ENCODE measurements at regions not wholly inside any gene's neighbourhood (a gene's known extent, or its start where the extent isn't known, plus 50 kb on each side); places are given as distances from the start of the nearest gene placed in this dataset.

DNA sequence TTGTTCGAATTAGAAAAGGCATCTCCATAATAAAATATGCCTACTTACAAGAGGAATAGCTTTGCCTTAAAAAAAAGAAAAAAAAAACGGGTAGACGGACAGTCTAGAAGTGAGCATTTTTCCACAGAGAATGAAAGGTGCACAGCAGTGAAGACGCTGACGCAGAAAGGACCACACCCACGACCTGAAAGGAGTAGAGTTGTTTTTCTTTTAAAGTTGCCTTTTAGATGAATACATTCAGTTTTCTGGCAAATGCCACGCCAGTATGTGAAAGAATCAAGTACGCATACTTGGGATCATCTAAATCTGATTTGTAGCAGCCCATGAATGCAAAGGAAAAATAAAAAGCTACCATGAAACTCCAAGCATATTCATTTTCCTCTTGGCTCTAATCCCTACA is 809.2 kb upstream of the SOX11 start:
- 17% methylated on average over 8 of the region's 8 CpGs for WGBS (ENCODE audit: low lambda C conversion rate)
- FAIRE-seq (no peak), DNase-seq (ENCODE audit: low spot score) (no peak), ATAC-seq (no peak)
- H3K27ac ChIP-seq (ENCODE audit: extremely low read length, insufficient read depth, low read length): no peak overlapping the region
- ChIA-PET POLR2A (no interaction called here), CTCF (ENCODE audit: low intra/inter-chr PET ratio, low total read pairs) (no interaction called here)
- intact Hi-C loops (cut with micrococcal nuclease; ENCODE audit: unreplicated experiment) (no loop called here), in situ Hi-C loops (cut with HindIII; ENCODE audit: extremely low pct_ligation_motif_present, low pct_unique_long_range_greater_than_20kb) (no loop called here)
- TF ChIP-seq HOXD1 (CRISPR knock-in tag; IDR thresholded peaks at IDR 0.05) (no peak), TAF15 (IDR thresholded peaks at IDR 0.05; ENCODE audit: low read depth, low read length, poor library complexity, severe bottlenecking) (no peak), NBN (conservative IDR thresholded peaks at IDR 0.05) (no peak), MLLT10 (CRISPR knock-in tag; IDR thresholded peaks at IDR 0.05) (no peak), NFYC (CRISPR knock-in tag; IDR thresholded peaks at IDR 0.05) (no peak), ZNF652 (CRISPR knock-in tag; IDR thresholded peaks at IDR 0.05; ENCODE audit: borderline replicate concordance, low read depth) (no peak)
- H3K4me2 ChIP-seq (ENCODE audit: low read depth, low read length): no peak overlapping the region
- no peaks in the 10 kb centered on the region for H3K4me1 ChIP-seq (ENCODE audit: insufficient read depth, low read length)
- H3K4me3 ChIP-seq (replicated peaks in 1 of 3; ENCODE audit: insufficient read depth in 1 of 3, low read depth in 2 of 3, low read length in 3 of 3): no peak overlapping the region
- no peaks in the 10 kb centered on the region for H3K27me3 ChIP-seq (ENCODE audit: control insufficient read depth in 1 of 2, insufficient read depth in 2 of 2, low read length in 2 of 2)
- H3K36me3 ChIP-seq (replicated peaks in 1 of 2; ENCODE audit: control insufficient read depth in 1 of 2, insufficient read depth in 2 of 2, low read length in 2 of 2): no peaks in the 10 kb centered on the region
- BruUV-seq (replicated peaks): no TSS peak
- no peak overlapping the region for H2AFZ ChIP-seq (ENCODE audit: low read length)
- H3K79me2 ChIP-seq (ENCODE audit: insufficient read depth, low read length): no peaks in the 10 kb centered on the region
- H4K20me1 ChIP-seq (ENCODE audit: insufficient read depth, low read length): no peaks in the 10 kb centered on the region
- no peak overlapping the region for H3K9ac ChIP-seq (ENCODE audit: insufficient read depth, low read depth, low read length)
- peaks cover 84% of the 10 kb centered on the region for H3K9me3 ChIP-seq (ENCODE audit: low read length)

DNA sequence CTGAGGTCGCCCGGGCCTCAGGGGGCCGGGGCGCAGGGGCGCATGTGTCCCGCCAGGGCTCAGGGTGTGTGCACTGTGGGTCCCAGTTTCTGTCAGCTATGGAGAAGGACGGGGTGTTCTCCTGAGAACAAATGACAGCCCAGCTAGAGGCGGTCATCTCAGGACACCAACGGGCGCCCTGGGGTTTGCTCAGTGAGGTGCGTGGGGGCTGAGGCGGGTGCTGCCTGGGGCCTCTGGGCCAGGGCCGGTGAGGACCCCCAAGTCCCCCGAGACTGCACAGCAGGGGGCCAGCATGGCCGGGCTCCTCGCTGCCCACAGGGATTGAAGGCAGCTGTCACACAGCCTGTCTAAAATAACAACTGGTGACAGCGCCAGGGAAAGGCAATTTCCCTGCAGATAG is 808.8 kb upstream of the SOX11 start:
- H3K4me3 ChIP-seq (replicated peaks in 1 of 3; ENCODE audit: insufficient read depth in 1 of 3, low read depth in 2 of 3, low read length in 3 of 3): no peak overlapping the region
- no peaks in the 10 kb centered on the region for H3K27me3 ChIP-seq (ENCODE audit: control insufficient read depth in 1 of 2, insufficient read depth in 2 of 2, low read length in 2 of 2)
- no peak overlapping the region for H2AFZ ChIP-seq (ENCODE audit: low read length)
- ChIA-PET CTCF (ENCODE audit: low intra/inter-chr PET ratio, low total read pairs) (no interaction called here), POLR2A (no interaction called here)
- in situ Hi-C loops (cut with HindIII; ENCODE audit: extremely low pct_ligation_motif_present, low pct_unique_long_range_greater_than_20kb): no loop called here
- H3K9ac ChIP-seq (ENCODE audit: insufficient read depth, low read depth, low read length): no peak overlapping the region
- no peaks in the 10 kb centered on the region for H3K79me2 ChIP-seq (ENCODE audit: insufficient read depth, low read length)
- no peak overlapping the region for H3K27ac ChIP-seq (ENCODE audit: extremely low read length, insufficient read depth, low read length)
- H3K36me3 ChIP-seq (replicated peaks in 1 of 2; ENCODE audit: control insufficient read depth in 1 of 2, insufficient read depth in 2 of 2, low read length in 2 of 2): no peaks in the 10 kb centered on the region
- H4K20me1 ChIP-seq (ENCODE audit: insufficient read depth, low read length): no peaks in the 10 kb centered on the region
- DNase-seq (ENCODE audit: low spot score) (no peak), FAIRE-seq (no peak), ATAC-seq (no peak)
- H3K9me3 ChIP-seq (ENCODE audit: low read length): peaks cover 83% of the 10 kb centered on the region
- WGBS (ENCODE audit: low lambda C conversion rate): 1% methylated on average over 10 of the region's 17 CpGs
- no TSS peak for BruUV-seq (replicated peaks)
- intact Hi-C loops (cut with micrococcal nuclease; ENCODE audit: unreplicated experiment): no loop called here
- H3K4me1 ChIP-seq (ENCODE audit: insufficient read depth, low read length): no peaks in the 10 kb centered on the region
- H3K4me2 ChIP-seq (ENCODE audit: low read depth, low read length): no peak overlapping the region
- TF ChIP-seq TOE1 (CRISPR knock-in tag; IDR thresholded peaks at IDR 0.05): no peak
- no peak for TF ChIP-seq ZSCAN21 (CRISPR knock-in tag; IDR thresholded peaks at IDR 0.05; ENCODE audit: borderline replicate concordance)
- TF ChIP-seq ZNF282 (IDR thresholded peaks at IDR 0.05; ENCODE audit: partially characterized antibody): no peak
- TF ChIP-seq, protein P1, sequence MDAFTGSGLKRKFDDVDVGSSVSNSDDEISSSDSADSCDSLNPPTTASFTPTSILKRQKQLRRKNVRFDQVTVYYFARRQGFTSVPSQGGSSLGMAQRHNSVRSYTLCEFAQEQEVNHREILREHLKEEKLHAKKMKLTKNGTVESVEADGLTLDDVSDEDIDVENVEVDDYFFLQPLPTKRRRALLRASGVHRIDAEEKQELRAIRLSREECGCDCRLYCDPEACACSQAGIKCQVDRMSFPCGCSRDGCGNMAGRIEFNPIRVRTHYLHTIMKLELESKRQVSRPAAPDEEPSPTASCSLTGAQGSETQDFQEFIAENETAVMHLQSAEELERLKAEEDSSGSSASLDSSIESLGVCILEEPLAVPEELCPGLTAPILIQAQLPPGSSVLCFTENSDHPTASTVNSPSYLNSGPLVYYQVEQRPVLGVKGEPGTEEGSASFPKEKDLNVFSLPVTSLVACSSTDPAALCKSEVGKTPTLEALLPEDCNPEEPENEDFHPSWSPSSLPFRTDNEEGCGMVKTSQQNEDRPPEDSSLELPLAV (CRISPR knock-in tag; conservative IDR thresholded peaks at IDR 0.05; ENCODE audit: low read depth): no peak
- no peak for TF ChIP-seq KDM3A (CRISPR knock-in tag; IDR thresholded peaks at IDR 0.05; ENCODE audit: low read depth)
- TF ChIP-seq, protein P2, sequence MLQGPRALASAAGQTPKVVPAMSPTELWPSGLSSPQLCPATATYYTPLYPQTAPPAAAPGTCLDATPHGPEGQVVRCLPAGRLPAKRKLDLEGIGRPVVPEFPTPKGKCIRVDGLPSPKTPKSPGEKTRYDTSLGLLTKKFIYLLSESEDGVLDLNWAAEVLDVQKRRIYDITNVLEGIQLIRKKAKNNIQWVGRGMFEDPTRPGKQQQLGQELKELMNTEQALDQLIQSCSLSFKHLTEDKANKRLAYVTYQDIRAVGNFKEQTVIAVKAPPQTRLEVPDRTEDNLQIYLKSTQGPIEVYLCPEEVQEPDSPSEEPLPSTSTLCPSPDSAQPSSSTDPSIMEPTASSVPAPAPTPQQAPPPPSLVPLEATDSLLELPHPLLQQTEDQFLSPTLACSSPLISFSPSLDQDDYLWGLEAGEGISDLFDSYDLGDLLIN (CRISPR knock-in tag; IDR thresholded peaks at IDR 0.05; ENCODE audit: borderline replicate concordance): no peak
- TF ChIP-seq ZNF670 (CRISPR knock-in tag; IDR thresholded peaks at IDR 0.05; ENCODE audit: borderline replicate concordance): no peak
- no peak for TF ChIP-seq ZNF781 (CRISPR knock-in tag; IDR thresholded peaks at IDR 0.05; ENCODE audit: borderline replicate concordance, not compliant biosample characterization)
- TF ChIP-seq, protein P3, sequence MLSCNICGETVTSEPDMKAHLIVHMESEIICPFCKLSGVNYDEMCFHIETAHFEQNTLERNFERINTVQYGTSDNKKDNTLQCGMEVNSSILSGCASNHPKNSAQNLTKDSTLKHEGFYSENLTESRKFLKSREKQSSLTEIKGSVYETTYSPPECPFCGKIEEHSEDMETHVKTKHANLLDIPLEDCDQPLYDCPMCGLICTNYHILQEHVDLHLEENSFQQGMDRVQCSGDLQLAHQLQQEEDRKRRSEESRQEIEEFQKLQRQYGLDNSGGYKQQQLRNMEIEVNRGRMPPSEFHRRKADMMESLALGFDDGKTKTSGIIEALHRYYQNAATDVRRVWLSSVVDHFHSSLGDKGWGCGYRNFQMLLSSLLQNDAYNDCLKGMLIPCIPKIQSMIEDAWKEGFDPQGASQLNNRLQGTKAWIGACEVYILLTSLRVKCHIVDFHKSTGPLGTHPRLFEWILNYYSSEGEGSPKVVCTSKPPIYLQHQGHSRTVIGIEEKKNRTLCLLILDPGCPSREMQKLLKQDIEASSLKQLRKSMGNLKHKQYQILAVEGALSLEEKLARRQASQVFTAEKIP (CRISPR knock-in tag; IDR thresholded peaks at IDR 0.05; ENCODE audit: borderline replicate concordance): no peak
